ENCODE measurements at regions not wholly inside any gene's neighbourhood (a gene's known extent, or its start where the extent isn't known, plus 50 kb on each side); places are given as distances from the start of the nearest gene placed in this dataset.

DNA sequence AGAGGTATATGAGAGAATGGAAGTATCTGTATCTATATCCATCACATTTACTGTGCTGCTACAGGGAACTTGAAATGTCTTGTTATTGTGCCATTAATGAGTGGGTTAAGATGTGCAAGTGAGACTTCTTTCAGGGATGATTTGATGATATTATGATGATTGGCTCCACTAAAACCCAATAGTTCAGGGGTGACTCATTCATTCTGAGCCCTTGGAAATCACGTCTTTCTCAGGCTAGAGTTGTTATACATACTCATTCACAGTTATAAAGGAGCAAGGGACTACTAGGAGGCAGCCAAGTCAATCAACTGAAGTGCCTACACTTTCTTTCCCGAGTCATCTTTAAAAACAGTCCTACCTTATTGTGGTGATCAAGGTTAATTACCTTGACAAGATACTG is 1109.8 kb upstream of the B3GALT2 start:
- Mint-ChIP-seq H3K9me3 (ENCODE audit: insufficient read depth) (no peaks in the 10 kb centered on the region), H3K4me1 (ENCODE audit: low read depth) (peaks cover 5% of the 10 kb centered on the region), H3K36me3 (ENCODE audit: low read depth) (no peaks in the 10 kb centered on the region), H3K4me3 (no peak overlapping the region), H3K27ac (no peak overlapping the region), H3K27me3 (ENCODE audit: low read depth) (no peaks in the 10 kb centered on the region)
- ATAC-seq (no peak), DNase-seq (no peak)
- ChIA-PET POLR2A (no interaction called here), CTCF (interaction anchor here (0.6 kb wide), 1 partner anchor 68 kb away, joined by 4 read pairs; no protein-coding TSS in a partner anchor)

DNA sequence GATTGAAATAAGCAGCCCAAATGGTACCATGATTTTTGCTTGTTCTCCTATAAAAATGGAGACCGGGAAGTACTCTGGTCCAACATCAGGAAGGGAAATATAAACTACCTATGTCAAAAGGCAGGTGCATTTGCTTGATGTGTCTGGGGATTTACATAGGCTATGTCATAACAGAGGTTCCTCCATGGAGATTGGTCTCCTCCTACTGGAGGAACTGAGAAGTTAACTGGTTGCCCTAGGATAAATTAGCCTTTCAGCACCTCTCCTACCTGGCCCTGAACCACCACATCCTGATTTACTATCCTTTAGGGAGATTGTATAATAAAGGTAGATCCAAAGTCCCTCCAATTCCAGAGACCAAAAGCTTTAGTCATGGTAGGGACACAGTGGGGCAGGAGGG is 1109.3 kb upstream of the B3GALT2 start:
- Mint-ChIP-seq H3K4me3 (no peak overlapping the region), H3K4me1 (ENCODE audit: low read depth) (peaks cover 9% of the 10 kb centered on the region), H3K9me3 (ENCODE audit: insufficient read depth) (no peaks in the 10 kb centered on the region), H3K36me3 (ENCODE audit: low read depth) (no peaks in the 10 kb centered on the region), H3K27ac (no peak overlapping the region), H3K27me3 (ENCODE audit: low read depth) (no peaks in the 10 kb centered on the region)
- POLR2A ChIA-PET = no interaction called here
- DNase-seq (peak; percentile 53), ATAC-seq (peak; percentile 85)
- CTCF ChIA-PET = interaction anchor here (0.6 to 1.2 kb wide), 2 partner anchors 68 to 1111 kb away, joined by 4 to 5 read pairs; no protein-coding TSS in a partner anchor

DNA sequence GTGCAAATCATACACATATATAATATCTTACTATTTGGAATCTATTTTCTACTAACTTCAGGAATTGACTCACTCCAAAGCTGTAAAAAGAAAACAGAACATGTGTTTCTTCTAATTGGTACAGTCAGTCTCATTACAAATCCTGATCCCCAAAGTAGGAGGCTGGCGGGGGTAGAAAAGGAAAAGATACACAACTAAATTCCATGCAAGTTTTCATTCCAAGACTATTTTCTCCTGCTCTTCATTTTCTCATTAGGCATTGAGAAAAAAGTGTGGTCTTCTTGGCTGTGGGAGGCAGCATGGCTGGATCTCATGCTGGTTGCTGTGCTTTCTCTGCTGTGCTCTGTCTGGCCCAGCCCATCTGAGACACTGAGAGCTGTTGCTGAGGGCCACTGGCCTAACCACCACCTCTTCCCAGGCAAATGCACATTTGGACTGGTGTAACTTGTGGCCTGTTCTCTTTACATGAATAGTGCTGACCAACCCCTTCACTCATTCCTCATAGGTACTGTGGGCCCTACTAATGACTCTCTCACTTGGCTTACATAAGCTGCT is 1107.5 kb upstream of the B3GALT2 start:
- Mint-ChIP-seq H3K27me3 (ENCODE audit: low read depth) (no peaks in the 10 kb centered on the region), H3K27ac (no peak overlapping the region), H3K9me3 (ENCODE audit: insufficient read depth) (no peaks in the 10 kb centered on the region), H3K4me1 (ENCODE audit: low read depth) (peaks cover 17% of the 10 kb centered on the region), H3K36me3 (ENCODE audit: low read depth) (no peaks in the 10 kb centered on the region), H3K4me3 (no peak overlapping the region)
- ATAC-seq (no peak), DNase-seq (no peak)
- ChIA-PET POLR2A (no interaction called here), CTCF (interaction anchor here (1.2 kb wide), 1 partner anchor 1109 kb away, joined by 4 read pairs; no protein-coding TSS in a partner anchor)

DNA sequence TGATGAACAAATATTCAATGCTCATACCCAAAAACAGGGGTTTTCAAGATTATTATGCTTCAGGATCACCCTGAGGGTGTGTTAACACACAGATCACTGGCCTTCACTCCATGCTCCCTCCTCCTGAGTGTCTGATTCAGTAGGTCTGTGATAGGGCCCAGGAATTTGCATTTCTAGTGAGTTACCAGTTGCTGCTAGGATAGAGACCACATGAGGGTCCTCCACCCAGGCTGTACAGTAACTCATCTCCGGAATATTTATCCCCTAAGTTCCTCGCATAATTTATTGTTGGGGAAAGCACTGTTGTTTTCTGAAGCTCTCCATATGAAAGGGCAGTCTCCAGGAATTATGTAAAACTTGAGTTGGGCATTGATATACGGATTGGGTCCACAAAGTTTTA is 1106.6 kb upstream of the B3GALT2 start:
- ATAC-seq (no peak), DNase-seq (no peak)
- Mint-ChIP-seq H3K4me3 (no peak overlapping the region), H3K27me3 (ENCODE audit: low read depth) (no peaks in the 10 kb centered on the region), H3K4me1 (ENCODE audit: low read depth) (peaks cover 17% of the 10 kb centered on the region), H3K9me3 (ENCODE audit: insufficient read depth) (no peaks in the 10 kb centered on the region), H3K36me3 (ENCODE audit: low read depth) (no peaks in the 10 kb centered on the region), H3K27ac (no peak overlapping the region)
- CTCF ChIA-PET = interaction anchor here (1.2 kb wide), 1 partner anchor 1108 kb away, joined by 4 read pairs; no protein-coding TSS in a partner anchor
- POLR2A ChIA-PET = no interaction called here

DNA sequence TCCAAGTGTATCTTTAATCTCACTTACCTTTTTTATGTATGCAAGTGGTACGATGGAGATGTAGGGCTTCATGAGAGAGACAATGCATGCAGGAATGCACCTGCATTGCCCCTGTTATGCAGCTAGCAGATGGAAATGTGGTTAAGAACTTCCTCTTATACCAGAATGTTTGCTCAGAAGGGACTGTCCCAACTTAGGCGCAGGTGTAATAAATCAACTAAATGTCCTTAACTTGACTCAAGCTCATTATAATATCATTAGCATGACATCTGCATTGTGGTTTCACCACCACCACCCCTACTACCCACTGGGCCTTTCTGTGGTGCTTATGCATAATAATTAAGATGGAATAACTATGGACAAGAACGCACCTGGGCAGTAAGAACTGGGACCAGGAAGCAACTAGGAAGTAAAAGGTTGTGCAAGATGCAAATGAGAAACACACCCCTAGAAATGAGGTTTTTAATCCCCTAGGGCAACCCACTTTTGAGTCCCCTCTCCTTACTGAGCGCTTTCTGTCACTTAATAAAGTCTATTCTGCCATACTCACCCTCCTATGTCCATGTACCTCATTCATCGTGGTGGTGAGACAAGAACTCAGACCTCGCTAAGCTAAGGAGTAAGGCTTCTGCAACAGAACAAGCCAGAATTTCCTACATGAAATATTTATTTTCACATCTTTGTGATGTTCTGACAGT is 1103.3 kb upstream of the B3GALT2 start:
- no peak overlapping the region for H3K4me3 Mint-ChIP-seq
- H3K27ac Mint-ChIP-seq = no peak overlapping the region
- POLR2A ChIA-PET = no interaction called here

DNA sequence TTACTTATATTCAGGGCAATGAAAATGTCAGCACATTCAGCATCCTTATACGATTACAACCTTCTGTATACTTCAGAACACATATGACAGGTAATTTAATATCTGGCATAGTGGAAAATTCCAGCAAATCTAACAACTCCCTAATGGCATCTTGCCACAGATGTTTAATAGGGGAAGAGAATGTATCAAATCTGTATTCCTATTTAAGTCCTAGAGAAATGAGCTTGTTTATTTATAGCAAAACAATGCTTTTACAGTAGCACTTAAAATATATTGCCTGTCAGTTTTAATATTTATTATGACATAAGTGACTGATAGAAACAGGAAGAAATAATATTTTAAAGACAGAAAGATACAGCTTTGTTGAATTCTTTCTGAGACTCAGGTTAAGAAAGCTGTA is 1101.8 kb upstream of the B3GALT2 start:
- Mint-ChIP-seq H3K4me1 (ENCODE audit: low read depth) (peaks cover 12% of the 10 kb centered on the region), H3K4me3 (no peak overlapping the region), H3K27me3 (ENCODE audit: low read depth) (no peaks in the 10 kb centered on the region), H3K27ac (no peak overlapping the region), H3K9me3 (ENCODE audit: insufficient read depth) (peaks cover 3% of the 10 kb centered on the region), H3K36me3 (ENCODE audit: low read depth) (no peaks in the 10 kb centered on the region)
- ChIA-PET POLR2A (interaction anchor here (0.7 kb wide), 1 partner anchor 222 kb away, joined by 3 read pairs; no protein-coding TSS in a partner anchor), CTCF (interaction anchor here (0.6 kb wide), 1 partner anchor 97 kb away, joined by 3 read pairs; no protein-coding TSS in a partner anchor)
- no peak for DNase-seq
- ATAC-seq = no peak

More for the DNA sequence above, 1103.3 kb upstream of the B3GALT2 start:
- peak; percentile 46 for DNase-seq
- Mint-ChIP-seq H3K4me1 (ENCODE audit: low read depth) (peaks cover 12% of the 10 kb centered on the region), H3K9me3 (ENCODE audit: insufficient read depth) (no peaks in the 10 kb centered on the region), H3K27me3 (ENCODE audit: low read depth) (no peaks in the 10 kb centered on the region), H3K36me3 (ENCODE audit: low read depth) (no peaks in the 10 kb centered on the region)
- ATAC-seq = peak; percentile 81
- CTCF ChIA-PET = no interaction called here

DNA sequence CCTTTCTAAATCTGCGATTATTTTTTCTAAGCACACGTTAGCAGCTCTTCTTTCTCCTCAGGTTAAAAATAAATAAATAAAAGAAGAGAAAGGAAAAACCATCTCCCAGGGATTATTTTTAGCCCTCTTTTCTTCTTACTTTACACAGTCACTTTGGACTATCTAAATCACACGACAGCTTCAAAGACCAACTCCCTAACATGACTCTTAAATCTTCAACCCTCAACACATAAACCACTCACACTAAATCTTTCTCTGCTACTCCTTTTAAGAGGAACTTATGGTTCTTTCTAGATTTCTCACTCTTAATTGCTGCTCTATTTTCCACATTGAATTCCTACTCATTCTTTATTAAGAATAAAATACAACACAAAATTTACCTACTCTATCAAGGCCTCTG is 1095.0 kb upstream of the B3GALT2 start:
- POLR2A ChIA-PET = no interaction called here
- H3K4me1 Mint-ChIP-seq (ENCODE audit: low read depth) = no peaks in the 10 kb centered on the region

DNA sequence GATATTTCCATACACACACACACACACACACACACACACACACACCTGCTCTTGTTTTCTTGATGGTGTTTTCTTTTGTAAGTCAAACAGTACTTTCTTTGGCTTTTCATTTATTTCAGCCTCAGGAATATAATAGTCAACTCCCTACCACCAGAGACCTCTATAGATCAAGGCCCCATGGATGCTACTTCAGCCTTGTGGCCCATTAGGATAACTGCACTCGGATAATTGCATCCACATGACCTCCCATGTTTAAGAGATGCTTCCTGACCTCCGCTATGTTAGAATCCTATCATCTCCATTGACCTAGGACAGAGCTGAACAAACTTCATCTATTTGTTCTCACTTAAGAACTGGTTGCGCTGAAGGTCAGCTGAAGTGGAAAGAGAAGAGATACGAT is 1094.0 kb upstream of the B3GALT2 start:
- Mint-ChIP-seq H3K36me3 (ENCODE audit: low read depth) (no peaks in the 10 kb centered on the region), H3K27ac (no peak overlapping the region), H3K27me3 (ENCODE audit: low read depth) (no peaks in the 10 kb centered on the region), H3K9me3 (ENCODE audit: insufficient read depth) (peaks cover 7% of the 10 kb centered on the region), H3K4me3 (no peak overlapping the region), H3K4me1 (ENCODE audit: low read depth) (no peaks in the 10 kb centered on the region)
- ATAC-seq (no peak), DNase-seq (no peak)
- ChIA-PET POLR2A (no interaction called here), CTCF (no interaction called here)

More for the DNA sequence above, 1095.0 kb upstream of the B3GALT2 start:
- H3K36me3 Mint-ChIP-seq (ENCODE audit: low read depth) = no peaks in the 10 kb centered on the region
- no peaks in the 10 kb centered on the region for H3K27me3 Mint-ChIP-seq (ENCODE audit: low read depth)
- H3K4me3 Mint-ChIP-seq = no peak overlapping the region
- DNase-seq (no peak), ATAC-seq (no peak)
- CTCF ChIA-PET = no interaction called here
- H3K27ac Mint-ChIP-seq = no peak overlapping the region
- H3K9me3 Mint-ChIP-seq (ENCODE audit: insufficient read depth) = peaks cover 3% of the 10 kb centered on the region

DNA sequence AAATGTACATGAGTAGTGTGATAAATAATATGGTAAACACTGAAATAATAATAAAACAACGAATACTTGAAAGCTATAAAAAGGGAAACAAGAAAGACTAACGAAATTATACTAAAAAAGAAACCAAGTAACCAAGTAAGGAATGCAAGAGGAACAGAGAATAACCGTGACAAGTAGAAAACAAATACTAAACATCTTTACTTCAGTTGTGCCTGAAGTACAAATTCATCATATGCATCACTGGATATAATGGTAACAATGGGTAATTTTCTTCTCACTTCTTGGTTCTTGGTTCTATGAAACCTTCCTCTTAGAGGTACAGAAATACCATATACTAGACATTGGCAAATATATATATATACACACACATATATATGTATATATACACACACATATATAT is 1093.6 kb upstream of the B3GALT2 start:
- no peak overlapping the region for H3K27ac Mint-ChIP-seq
- no peaks in the 10 kb centered on the region for H3K27me3 Mint-ChIP-seq (ENCODE audit: low read depth)
- DNase-seq (no peak), ATAC-seq (no peak)
- H3K4me3 Mint-ChIP-seq = no peak overlapping the region
- no peaks in the 10 kb centered on the region for H3K4me1 Mint-ChIP-seq (ENCODE audit: low read depth)
- H3K36me3 Mint-ChIP-seq (ENCODE audit: low read depth) = no peaks in the 10 kb centered on the region
- CTCF ChIA-PET = no interaction called here
- POLR2A ChIA-PET = no interaction called here
- peaks cover 7% of the 10 kb centered on the region for H3K9me3 Mint-ChIP-seq (ENCODE audit: insufficient read depth)

DNA sequence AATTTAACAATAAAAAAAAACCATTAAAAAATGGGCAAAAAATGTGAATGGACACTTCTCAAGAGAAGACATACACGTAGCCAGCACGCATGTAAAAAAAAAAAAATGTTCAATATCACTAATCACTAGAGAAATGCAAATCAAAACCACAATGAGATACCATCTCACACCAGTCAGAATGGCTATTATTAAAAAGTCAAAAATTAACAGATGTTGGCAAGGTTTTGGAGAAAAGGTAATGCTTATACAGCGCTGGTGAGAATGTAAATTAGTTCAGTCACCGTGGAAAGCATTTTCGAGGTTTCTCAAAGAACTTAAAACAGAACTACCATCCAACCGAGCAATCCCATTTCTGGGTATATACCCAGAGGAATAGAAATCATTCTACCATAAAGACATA is 1091.5 kb upstream of the B3GALT2 start:
- CTCF ChIA-PET = no interaction called here
- no peaks in the 10 kb centered on the region for H3K27me3 Mint-ChIP-seq (ENCODE audit: low read depth)
- no peak for DNase-seq
- POLR2A ChIA-PET = no interaction called here
- no peaks in the 10 kb centered on the region for H3K4me1 Mint-ChIP-seq (ENCODE audit: low read depth)
- no peaks in the 10 kb centered on the region for H3K36me3 Mint-ChIP-seq (ENCODE audit: low read depth)
- no peak overlapping the region for H3K4me3 Mint-ChIP-seq
- ATAC-seq = no peak
- H3K27ac Mint-ChIP-seq = no peak overlapping the region
- H3K9me3 Mint-ChIP-seq (ENCODE audit: insufficient read depth) = peaks cover 4% of the 10 kb centered on the region

DNA sequence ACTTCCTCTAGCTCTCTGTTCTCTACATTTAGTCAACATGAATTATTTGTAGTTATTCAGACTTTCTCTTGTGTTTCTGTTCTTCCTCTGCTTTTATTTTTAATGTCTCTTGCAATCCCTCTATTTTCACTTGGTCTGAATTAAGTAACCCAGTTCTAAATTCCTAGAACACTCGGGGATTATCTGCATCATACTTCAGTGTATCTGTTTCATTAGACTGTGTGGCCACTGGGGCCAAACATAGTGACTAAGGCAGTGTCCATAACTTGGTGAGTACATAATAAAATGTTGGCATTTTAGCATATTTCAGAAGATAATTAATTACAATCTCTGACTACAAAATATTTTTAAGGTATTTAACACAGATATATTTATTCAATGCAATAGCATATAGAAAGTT is 1087.2 kb upstream of the B3GALT2 start:
- Mint-ChIP-seq H3K27ac (no peak overlapping the region), H3K27me3 (ENCODE audit: low read depth) (no peaks in the 10 kb centered on the region), H3K4me3 (no peak overlapping the region), H3K9me3 (ENCODE audit: insufficient read depth) (peaks cover 9% of the 10 kb centered on the region), H3K36me3 (ENCODE audit: low read depth) (no peaks in the 10 kb centered on the region), H3K4me1 (ENCODE audit: low read depth) (no peaks in the 10 kb centered on the region)
- CTCF ChIA-PET = no interaction called here
- POLR2A ChIA-PET = no interaction called here
- DNase-seq (no peak), ATAC-seq (no peak)

DNA sequence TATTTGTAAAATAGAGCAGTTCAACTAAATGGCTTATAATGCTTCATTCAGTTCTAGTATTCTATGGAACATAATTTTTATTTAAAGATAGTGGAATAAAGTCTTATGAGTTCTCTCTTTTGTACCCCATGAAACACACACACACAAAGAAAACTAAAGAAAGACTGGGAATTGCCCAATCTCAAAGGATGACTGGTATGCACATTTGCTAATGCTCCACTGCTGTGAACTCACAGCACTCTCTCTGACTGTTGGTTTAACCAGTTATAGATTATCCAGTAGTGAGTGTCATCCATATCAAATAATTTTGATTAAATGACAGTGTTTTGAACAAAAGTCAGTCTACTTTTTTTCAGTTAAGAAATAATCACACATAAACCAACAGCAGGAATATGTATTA is 1082.4 kb upstream of the B3GALT2 start:
- Mint-ChIP-seq H3K9me3 (ENCODE audit: insufficient read depth) (peaks cover 5% of the 10 kb centered on the region), H3K27me3 (ENCODE audit: low read depth) (no peaks in the 10 kb centered on the region), H3K4me3 (no peak overlapping the region), H3K4me1 (ENCODE audit: low read depth) (no peaks in the 10 kb centered on the region), H3K36me3 (ENCODE audit: low read depth) (peaks cover 1% of the 10 kb centered on the region), H3K27ac (no peak overlapping the region)
- ChIA-PET POLR2A (no interaction called here), CTCF (no interaction called here)
- ATAC-seq (no peak), DNase-seq (no peak)
